GM21381 (cell line): ENCODE measurements at regions not wholly inside any gene's neighbourhood (a gene's known extent, or its start where the extent isn't known, plus 50 kb on each side); places are given as distances from the start of the nearest gene placed in this dataset.
"Not testable (repeated sequence)": the region's sequence is repeated elsewhere in the genome, so short reads cannot be mapped to it uniquely, and the experiment has no call there.

ENCODE experiments used
- ATAC-seq: cut with Tn5 transposase; IDR thresholded peaks from one replicate; pipeline ENCODE4 v1.9.1; 2021; ENCODE audit warnings: mild to moderate bottlenecking, moderate library complexity; ENCODE audit not compliant: unreplicated experiment

DNA sequence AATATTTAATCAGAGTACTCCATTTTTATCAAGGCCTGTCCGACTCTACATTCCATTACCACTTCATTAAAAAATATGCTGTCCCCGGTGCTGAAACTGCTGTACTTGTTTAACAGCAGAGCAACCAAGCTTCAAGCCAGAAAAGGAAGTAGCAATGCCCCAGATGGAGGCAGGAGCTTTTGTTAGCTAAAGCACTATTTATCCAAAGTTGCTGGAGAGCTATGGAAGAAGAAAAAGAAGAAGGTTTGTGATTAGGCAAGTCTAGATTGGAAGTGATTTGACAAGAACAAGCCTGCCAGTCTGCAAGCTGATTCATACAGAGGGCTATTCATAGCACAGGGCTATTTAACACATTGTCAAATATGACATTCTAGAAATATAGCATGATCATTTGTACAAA is 160.9 kb upstream of the SPTLC3 start:
- no peak for ATAC-seq

DNA sequence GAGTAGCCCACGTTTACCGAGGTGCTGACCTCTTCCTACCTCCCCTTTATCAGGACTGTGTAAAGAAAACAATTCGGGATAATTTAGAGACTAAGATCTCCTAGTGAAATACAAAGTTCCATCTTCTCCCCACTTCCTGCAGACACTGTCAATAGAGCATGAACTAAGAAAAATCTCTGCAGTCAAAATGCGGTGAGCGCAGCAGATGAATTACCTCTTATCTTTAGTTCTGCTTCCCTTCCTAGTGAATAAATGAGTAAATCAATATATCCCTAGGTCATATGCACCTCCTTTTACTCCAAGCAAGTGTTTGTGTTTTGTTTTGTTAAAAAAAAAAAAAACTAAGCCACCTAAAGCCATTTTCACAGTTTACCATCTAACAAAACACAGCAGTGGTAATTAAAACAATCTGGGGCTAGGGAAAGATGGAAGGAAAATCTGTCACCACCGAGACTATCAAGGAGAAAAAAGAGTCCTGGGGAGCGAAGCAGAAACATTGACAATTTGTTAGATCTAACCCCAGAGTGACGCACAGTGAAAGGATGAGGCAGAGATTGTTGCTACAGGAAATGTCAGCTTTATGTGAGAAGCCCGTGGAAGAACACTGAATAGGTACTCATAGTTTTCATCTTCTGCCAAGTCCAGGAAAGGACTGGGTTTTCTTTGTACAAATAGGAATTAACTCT is 159.4 kb upstream of the SPTLC3 start:
- no peak for ATAC-seq

DNA sequence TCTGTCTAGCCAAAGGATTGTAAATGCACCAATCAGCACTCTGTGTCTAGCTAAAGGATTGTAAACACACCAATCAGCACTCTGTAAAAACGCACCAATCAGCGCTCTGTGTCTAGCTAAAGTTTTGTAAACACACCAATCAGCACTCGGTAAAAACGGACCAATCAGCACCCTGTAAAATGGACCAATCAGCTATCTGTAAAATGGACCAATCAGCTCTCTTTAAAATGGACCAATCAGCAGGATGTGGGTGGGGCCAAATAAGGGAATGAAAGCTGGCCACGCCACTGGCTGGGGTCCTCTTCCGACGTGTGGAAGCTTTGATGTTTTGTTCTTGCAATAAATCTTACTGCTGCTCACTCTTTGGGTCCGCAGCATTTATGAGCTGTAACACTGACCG is 151.1 kb upstream of the SPTLC3 start:
- not testable (repeated sequence) for ATAC-seq

DNA sequence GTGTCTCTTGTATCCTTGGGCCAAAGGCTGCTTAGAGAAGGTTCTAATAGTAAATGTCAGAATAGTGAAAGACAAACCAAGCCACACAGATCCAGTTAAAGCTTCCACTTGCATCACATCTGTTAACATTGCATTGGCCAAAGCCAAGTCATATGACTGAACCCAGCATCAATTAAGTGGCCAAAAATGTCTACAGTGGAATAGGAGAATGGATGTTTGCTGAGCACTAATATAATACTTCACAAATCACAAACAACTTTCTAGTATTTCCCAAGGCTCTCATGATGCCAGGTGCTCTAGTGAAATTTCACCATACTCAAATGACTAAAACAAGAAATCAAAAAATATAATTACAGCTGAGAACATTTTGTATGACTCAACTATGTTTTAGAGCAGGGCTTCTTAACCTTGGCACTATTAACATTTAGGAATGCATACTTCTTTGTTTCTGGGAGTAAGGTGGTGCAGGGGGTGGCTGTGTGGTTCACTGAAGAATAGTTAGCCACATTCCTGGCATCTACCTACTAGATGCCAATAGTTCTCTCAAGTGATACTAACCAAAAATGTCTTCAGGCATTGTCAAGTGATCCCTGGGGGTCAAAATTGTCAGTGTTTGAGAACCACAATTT is 148.0 kb upstream of the SPTLC3 start:
- ATAC-seq = no peak

DNA sequence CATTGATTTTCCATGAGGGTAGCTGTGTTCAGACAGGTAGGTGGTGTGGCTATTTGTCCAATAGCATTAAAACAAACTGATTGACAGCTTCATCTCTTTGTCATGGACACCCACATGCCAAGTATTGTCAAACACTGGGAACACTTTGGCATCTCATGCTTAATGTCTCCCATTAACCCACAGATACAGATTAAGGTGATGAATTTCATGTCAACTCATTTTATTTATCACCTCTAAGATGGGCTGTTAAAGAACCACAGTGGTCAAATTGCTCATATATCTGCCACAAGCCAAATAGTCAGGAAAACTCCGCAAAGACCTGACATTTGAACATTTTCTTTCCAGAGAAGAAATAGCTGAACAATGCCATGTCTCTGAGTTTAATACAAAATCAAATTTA is 139.1 kb upstream of the SPTLC3 start:
- ATAC-seq = no peak

DNA sequence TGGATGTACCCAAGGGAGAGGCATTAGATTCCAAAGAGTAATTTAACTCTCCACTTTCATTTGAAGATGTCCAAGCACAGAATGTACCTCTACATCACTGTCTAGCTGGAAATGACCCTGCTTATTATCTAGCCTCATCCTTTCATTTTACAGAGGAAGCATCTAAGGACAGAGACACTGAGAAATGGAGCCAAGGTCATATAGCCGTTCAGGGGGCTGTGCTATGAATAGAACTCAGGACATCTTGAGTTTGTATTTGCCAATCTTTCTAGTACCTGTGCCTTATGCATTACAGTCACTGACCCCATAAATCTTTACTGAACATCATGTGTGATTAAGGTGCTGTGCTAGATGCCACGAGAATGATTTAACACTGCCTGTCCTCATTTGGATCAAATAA is 138.2 kb upstream of the SPTLC3 start:
- no peak for ATAC-seq

DNA sequence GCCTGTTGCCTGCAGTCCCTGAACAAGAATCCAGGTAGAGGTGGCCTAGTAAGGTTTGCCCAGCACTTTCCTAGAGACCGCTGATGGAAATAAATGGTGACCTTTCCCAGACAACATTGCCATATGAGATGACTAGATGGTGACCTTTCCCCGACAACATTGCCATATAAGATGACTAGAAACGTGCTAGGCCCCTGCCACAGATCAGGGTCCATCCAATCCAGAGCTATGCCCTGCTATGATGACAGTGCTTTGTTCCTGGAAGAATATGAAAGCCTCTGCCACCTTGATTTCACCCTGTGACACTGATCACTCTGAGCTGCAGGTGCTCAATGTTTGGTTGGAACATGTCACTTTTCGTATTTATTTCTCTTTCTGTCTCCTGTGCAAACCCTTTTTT is 133.8 kb upstream of the SPTLC3 start:
- ATAC-seq = no peak

DNA sequence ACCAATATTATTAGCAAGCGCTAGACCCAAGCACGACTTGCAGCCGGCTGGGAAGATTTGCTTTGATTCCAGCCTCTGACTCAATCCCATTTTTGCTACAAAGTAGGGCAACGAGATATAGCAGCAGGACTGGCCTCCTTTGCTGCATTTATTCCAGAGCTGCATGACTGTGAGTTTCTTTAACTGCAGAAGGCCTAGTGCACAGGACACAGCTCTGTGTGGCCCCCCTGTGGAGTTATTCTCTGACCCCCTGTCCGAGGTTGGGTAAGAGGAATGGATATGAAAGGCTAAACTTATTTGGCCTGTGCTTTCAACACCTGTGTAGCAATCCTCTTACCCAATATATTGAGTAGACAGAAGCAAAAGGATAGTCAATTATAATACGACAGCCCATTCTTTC is 133.3 kb upstream of the SPTLC3 start:
- ATAC-seq = no peak

DNA sequence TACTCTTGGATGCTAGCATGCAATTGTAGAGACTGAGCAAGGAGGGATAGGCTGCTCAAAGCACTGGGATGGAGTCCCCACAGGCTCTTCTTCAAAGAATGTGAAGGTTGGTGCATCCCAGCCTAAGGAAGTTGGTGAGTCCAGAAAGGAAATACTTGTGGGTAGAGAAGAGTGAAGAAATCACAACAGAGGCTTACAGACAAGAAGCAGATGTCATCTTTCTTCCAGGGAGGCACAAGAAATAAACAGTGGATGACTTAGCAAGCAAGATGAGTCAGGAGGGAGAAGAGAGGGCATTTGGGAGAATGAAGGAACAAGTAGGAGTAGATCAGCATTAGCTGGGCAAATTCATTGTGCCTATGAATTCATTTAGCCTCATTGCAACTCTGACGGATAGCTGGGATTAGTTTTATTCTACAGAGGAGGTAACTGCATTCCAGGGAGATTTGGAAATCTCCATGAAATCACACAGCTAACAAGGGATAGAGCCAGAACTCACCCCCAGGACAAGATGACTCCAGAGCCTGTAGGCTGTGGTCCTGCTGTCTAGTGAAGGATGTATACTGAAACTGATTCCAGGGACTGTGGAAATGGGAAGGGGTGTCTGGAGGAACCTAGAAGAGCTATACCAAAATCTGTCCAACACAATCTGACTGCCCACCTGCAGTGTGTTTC is 125.8 kb upstream of the SPTLC3 start:
- no peak for ATAC-seq

DNA sequence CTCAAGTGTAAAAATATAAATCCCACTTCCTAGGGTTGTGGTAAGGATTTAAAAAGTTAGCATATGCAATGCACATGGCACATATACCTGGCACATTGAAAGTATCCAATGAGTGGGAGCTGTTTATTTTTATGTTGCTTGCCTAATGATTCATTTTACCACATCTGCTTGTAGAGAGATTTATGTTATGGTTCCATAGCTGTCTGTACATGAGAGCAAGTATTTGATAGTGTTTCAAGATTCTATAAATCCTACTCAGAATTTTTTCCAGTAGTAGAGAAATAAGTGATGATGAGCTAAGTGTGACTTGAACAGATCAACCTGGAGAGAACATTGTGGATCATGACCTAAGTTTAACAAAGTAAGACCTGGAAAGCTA is 125.3 kb upstream of the SPTLC3 start:
- ATAC-seq = no peak

DNA sequence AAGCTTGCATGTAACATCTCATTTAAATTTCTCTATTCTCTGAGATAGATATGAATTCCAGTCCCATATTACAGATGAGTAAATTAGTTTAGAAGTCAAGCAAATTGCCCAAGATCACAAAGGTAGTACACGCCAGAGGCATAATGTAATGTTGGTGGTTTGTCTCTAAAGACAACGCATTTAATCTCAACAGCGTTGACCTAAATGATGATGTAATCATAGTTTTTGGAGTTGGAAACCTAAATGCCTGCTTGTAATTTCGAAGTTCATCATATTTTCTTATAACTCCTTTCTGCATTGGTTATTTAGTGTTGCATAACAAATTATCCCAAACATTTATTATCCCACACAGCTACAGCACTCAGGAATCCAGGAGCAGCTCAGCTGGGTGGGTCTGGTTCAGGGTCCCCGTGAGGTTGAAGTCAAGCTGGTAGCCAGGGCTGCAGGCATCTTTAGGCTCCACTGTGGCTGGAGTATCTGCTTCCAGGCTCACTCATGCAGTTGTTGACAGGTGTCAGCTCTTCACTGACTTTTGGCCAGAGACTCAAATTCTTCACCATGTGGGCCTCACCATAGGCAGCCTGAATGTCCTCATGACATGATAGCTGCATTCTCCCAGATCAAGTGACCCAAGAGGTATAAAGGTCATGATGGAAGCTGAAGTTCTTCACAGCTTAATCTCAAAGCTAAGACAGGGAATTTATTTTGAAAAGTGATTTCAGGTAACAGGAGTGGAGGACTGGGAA is 122.0 kb upstream of the SPTLC3 start:
- no peak for ATAC-seq

DNA sequence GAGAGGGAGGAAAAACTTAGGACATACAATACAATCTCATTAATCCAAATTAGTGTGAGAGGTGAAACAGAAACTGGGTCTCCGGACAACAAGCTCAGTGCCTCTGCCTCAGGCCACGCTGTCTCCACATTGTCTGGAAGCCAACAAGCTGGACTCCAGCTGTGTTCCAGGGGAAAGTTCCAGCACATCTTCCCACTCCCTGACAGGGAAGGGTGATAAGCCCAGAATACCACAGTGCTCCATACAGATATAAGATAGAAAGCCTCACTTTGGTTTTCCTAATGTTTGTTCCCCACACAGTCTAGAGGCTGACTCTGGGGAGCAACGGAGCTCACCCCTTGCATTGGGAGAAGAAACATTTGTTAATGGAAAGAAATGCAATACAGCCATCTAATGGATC is 117.1 kb upstream of the SPTLC3 start:
- no peak for ATAC-seq

DNA sequence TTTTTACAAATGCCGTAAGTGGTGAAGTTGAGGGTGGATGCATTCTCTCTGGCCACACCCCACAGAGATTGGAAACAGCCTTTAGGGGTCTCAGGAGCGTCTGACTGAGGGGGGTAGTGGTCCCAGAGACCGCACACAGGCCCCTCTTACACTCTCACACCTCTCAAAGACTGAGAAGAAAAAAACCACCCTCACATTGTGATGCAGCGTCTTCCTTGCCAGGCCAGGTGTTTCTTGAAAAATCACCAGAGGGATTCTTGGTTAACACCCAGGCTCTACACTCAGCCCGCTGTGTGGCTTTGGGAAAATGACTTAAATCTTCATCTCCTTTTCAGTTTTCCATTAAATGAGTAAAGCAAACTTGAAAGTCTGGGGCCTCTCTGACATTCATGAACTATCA is 115.8 kb upstream of the SPTLC3 start:
- no peak for ATAC-seq

DNA sequence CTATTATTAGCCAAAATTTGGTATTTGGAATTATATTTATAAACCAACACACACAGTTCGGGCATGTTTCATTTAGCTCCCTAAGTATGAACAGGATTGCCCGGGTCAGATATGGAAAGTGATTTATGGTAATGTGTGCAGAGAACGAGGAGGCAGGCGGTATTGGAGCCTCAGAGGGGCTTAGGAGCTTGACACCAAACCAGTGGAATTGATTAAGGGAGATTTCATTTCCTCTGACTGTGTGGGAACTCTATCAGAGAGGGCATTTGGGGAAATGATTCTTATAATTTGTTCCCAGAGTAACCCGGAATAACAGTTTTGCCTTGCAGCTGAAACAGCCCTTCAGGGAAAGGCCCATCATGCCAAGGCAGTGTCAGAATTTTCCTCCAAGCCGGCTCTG is 115.1 kb upstream of the SPTLC3 start:
- no peak for ATAC-seq

DNA sequence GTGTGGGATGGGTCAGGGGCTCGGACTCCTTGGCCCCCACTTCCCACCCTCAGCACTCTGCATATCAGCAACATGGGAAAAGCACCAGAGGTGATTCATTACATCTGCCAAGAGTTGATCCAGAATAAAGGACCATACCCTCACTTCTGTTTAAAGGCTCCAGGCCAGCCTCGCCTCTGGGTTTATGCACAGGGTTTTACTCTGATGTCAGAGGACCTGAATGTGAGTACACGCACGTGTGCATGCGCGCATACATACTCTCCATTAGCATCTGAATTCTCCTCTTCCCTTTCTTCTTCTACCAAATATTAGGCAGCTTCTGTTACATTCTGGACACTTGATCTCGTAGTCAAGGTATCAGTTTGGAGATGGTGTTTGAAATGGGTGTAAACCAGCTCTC is 114.7 kb upstream of the SPTLC3 start:
- no peak for ATAC-seq

DNA sequence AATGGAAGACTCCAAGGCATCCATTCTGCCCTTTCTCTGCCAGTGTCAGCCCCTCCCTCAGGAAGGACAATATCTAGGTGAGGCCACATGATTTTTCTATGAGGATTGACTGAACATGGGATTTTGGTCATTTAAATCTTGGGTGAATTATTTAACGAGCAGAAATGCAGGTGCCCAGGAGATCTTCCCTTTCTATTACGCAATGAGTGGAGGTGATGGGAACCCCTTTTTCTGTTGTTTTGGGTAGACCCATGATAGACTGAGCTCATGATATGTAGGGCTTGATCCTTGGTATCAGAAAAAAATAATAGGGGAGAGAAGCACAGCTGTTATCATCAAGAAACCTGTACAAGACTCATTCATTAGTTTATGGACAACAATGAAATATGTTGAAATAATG is 112.6 kb upstream of the SPTLC3 start:
- ATAC-seq = no peak

DNA sequence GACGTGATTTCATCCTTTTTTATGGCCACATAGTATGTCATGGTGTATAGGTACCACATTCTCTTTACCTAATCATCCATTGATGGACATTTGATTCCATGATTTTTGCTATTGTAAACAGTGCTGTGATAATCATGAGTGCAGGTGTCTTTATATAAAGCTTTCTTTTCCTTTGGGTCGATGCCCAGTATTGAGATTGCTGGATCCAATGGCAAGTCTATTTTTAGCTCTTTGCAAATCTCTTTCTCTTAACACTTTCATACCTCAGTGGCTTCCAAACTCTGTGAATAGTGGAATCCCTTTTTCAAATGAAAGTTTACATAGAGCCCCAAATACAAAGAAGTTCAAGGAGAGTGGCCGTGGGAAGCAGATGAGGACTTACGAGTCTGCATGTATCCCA is 105.8 kb upstream of the SPTLC3 start:
- no peak for ATAC-seq

DNA sequence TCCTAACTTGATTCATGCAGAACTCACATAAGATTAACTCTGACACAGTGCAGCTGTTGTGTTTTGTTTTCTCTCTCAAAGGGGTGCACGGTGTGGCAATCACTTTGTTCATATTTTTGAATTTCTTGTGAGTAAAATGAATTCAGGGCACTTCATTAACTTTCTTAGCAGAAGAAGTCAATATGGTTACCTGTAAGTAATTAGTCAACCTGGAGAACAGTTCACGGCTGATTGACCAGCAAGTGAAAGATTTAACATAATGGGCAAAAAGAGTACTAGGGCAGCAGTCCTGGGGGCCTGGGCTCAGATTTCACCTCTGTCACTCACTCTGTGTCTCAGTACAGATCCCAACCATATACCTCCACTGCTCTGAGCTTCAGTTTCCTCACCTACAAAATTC is 102.4 kb upstream of the SPTLC3 start:
- no peak for ATAC-seq

DNA sequence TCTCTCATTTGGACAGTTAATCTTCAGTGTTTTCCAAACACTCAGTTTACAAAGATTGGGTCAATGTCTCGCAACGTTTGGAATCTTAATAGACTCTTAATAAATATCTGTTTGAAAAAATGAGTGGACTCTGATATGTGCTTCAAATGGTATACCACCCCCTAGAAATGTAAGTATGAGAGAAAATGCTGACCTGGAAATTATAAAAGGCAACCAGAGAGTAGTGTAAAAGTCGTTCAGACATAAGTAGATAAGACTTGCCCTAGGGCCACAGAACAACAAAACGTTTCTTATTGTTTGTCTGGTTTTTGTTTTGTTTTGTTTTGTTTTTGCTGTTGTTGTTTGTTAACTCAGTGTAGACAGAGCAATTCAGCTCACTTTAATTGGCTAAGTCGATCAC is 97.4 kb upstream of the SPTLC3 start:
- ATAC-seq = no peak

DNA sequence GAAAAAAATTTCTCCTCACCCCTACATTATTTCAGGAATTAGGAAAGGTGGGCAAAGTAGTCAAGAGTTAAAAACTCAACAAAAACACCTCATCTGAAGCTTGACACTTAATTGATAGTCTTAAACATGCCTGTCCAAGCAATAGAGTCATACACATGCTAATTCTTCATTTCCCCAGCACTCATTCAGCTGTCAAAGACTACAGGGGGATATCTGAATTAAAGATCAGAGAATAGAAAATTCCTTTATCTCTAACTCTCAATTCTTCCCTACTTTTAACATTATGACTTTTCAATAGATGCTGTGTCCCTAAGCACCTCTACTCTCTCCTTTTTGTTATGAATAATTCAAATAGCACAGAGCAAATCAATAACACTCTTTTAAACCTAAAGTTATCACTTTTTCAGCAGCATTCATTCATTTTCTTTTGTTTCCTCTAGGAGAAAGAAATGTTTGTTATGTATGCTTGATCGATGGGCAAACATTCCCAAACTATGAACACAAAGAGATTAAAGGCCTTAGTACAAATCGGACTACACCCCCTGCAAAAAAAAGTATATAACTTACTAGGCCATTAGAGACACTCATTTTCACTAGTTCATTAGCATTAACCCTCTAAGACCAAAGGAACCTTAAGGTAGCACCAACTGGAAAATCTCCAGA is 94.9 kb upstream of the SPTLC3 start:
- no peak for ATAC-seq

DNA sequence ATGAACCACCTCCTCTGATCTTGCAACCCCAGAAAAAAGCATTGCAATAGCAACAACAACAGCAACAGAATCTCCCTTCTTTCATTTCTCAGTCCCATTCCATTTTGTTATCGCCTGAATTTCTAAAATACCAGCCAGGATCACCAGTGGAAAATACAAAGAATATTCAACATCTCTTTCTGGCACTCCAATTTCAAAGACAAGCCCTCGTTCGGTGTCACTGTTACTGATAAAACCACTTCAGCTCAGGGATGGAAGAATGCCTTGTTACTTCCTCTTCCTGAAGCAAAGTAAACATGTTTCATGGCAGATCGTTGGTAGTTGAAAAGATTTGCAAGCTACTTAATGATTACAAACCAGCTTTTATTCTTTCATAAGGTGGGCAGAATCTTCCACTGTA is 94.0 kb upstream of the SPTLC3 start:
- no peak for ATAC-seq
